Right renal pelvis (tissue), 4 donors: ENCODE measurements at regions not wholly inside any gene's neighbourhood (a gene's known extent, or its start where the extent isn't known, plus 50 kb on each side); places are given as distances from the start of the nearest gene placed in this dataset.

Experiments used
- DNase-seq, 4 donors: peaks; one replicate each; pipeline ENCODE4 v3.0.0-alpha.2; 2013; ENCODE audit warnings: low read depth in 4 of 4, low spot score in 3 of 4, missing footprints in 1 of 4

- no peak for DNase-seq
These were observed 744.8 kb downstream of the REEP3 start for GRCh38 chr10:64265961-64266360.

- no peak for DNase-seq
These were observed 750.3 kb downstream of the REEP3 start for GRCh38 chr10:64271508-64271907.

GRCh38 chr10:64271983-64272382, 750.8 kb downstream of the REEP3 start:
- no peak for DNase-seq

- no peak for DNase-seq
These were observed 753.8 kb downstream of the REEP3 start for GRCh38 chr10:64275001-64275400.

- no peak for DNase-seq
These were observed 754.6 kb downstream of the REEP3 start for GRCh38 chr10:64275774-64276173.

- no peak for DNase-seq
These were observed 756.3 kb downstream of the REEP3 start for GRCh38 chr10:64277536-64277935.

- DNase-seq = no peak
These were observed 762.4 kb downstream of the REEP3 start for GRCh38 chr10:64283621-64284020.

- no peak for DNase-seq
These were observed 765.3 kb downstream of the REEP3 start for GRCh38 chr10:64286533-64286932.

- no peak for DNase-seq
These were observed 767.2 kb downstream of the REEP3 start for GRCh38 chr10:64288404-64288803.

- no peak for DNase-seq
These were observed 782.4 kb downstream of the REEP3 start for GRCh38 chr10:64303566-64303965.

GRCh38 chr10:64306729-64307327, 785.6 kb downstream of the REEP3 start:
- DNase-seq = no peak

- DNase-seq = no peak
These were observed 791.7 kb downstream of the REEP3 start for GRCh38 chr10:64312876-64313275.

- no peak for DNase-seq
These were observed 792.8 kb downstream of the REEP3 start for GRCh38 chr10:64313967-64314366.

GRCh38 chr10:64316416-64316815, 795.2 kb downstream of the REEP3 start:
- DNase-seq = no peak

GRCh38 chr10:64316833-64317232, 795.6 kb downstream of the REEP3 start:
- no peak for DNase-seq

GRCh38 chr10:64320448-64320847, 799.2 kb downstream of the REEP3 start:
- no peak for DNase-seq

GRCh38 chr10:64329510-64329909, 808.3 kb downstream of the REEP3 start:
- DNase-seq = no peak

GRCh38 chr10:64332551-64332950, 811.4 kb downstream of the REEP3 start:
- DNase-seq = no peak

- DNase-seq = no peak
These were observed 812.9 kb downstream of the REEP3 start for GRCh38 chr10:64334084-64334483.

GRCh38 chr10:64344211-64344610, 823.0 kb downstream of the REEP3 start:
- DNase-seq = no peak

- DNase-seq = no peak
These were observed 824.7 kb downstream of the REEP3 start for GRCh38 chr10:64345856-64346255.

- no peak for DNase-seq
These were observed 825.2 kb downstream of the REEP3 start for GRCh38 chr10:64346389-64346788.

GRCh38 chr10:64350665-64351064, 829.5 kb downstream of the REEP3 start:
- no peak for DNase-seq
